K562 (cell line): ENCODE measurements at regions not wholly inside any gene's neighbourhood (a gene's known extent, or its start where the extent isn't known, plus 50 kb on each side); places are given as distances from the start of the nearest gene placed in this dataset.

Experiments used
- ATAC-seq: fragments of 200-7000 bp; cut with Tn5 transposase; 3 replicates; pipeline ENCODE4 v1.9.1; 2020; ENCODE audit warnings: moderate library complexity
- BruUV-seq: library from RNA; stranded (reverse); fragments of 400-500 nt; replicated peaks from 2 replicates; lab custom pipeline; 2021; lab: Mats Ljungman, UMichigan
- CTCF ChIA-PET: fragments of 300-600 bp; formaldehyde crosslinking; extraction: SDS; loops from one replicate; lab custom pipeline; 2021; ENCODE audit warnings: low intra/inter-chr PET ratio; lab: Yijun Ruan, JAX
- POLR2A ChIA-PET: fragments of 300-600, 350-650 bp; sonication (Branson Sonifier 250); formaldehyde crosslinking; extraction: SDS; loops from one replicate; lab custom pipeline; 2021; ENCODE audit warnings: antibody characterized with exemption, inconsistent platforms; lab: Yijun Ruan, JAX
- DNase-seq, 4 experiments: peaks; one replicate each; pipeline versions ENCODE4 v3.0.0 to v3.0.0-alpha.2; 2011 to 2018; ENCODE audit warnings: low spot score in 3 of 4, mixed read lengths in 3 of 4; ENCODE audit errors: extremely low read depth in 1 of 4
- FAIRE-seq: peaks from 2 replicates; lab custom pipeline; 2011; peaks lifted over from hg19 to GRCh38; lab: Jason Lieb, UNC
- H2AFZ ChIP-seq: 2 replicates; pipeline ENCODE4 v1.6.0; 2011; ENCODE audit warnings: low read depth, low read length, control low read depth, inconsistent platforms
- H3K27ac ChIP-seq: fragments of 200-600 bp; 3 replicates; pipeline ENCODE4 v1.8.0; 2011; ENCODE audit warnings: low read depth, mild to moderate bottlenecking, control low read depth, inconsistent platforms, low read length, moderate library complexity, mixed read lengths; ENCODE audit errors: extremely low read depth
- H3K27me3 ChIP-seq, 2 experiments: fragments of 300-600 bp in 1 of 2; 2 replicates in 1 of 2; 3 replicates in 1 of 2; pipeline versions ENCODE4 v1.6.0 to v1.8.0; 2011; ENCODE audit warnings: inconsistent platforms in 2 of 2, low read length in 2 of 2, mild to moderate bottlenecking in 1 of 2, mixed read lengths in 1 of 2, moderate library complexity in 1 of 2; ENCODE audit not compliant: control insufficient read depth in 2 of 2, insufficient read depth in 2 of 2
- H3K36me3 ChIP-seq: fragments of 300-600 bp; 3 replicates; pipeline ENCODE4 v1.8.0; 2011; ENCODE audit warnings: mild to moderate bottlenecking, low read length, inconsistent platforms; ENCODE audit not compliant: control insufficient read depth, insufficient read depth
- H3K4me1 ChIP-seq, 2 experiments: fragments of 200-600 bp in 1 of 2; replicated peaks in 1 of 2; 2 replicates in 1 of 2; 3 replicates in 1 of 2; pipeline versions ENCODE4 v1.5.1 to v1.8.0; 2011; ENCODE audit warnings: inconsistent platforms in 2 of 2, low read length in 2 of 2, mild to moderate bottlenecking in 1 of 2, mixed read lengths in 1 of 2, moderate library complexity in 1 of 2; ENCODE audit not compliant: control insufficient read depth in 2 of 2, insufficient read depth in 2 of 2
- H3K4me2 ChIP-seq: 2 replicates; pipeline ENCODE4 v1.6.1; 2011; ENCODE audit warnings: low read length, control low read depth, inconsistent platforms, mixed read lengths; ENCODE audit not compliant: insufficient read depth
- H3K4me3 ChIP-seq: fragments of 200-600 bp; sonication (generic), shearing (Covaris generic); 2 replicates; pipeline ENCODE4 v1.5.1; 2016; ENCODE audit warnings: control low read depth, inconsistent platforms
- H3K79me2 ChIP-seq: fragments of 200-600 bp; 3 replicates; pipeline ENCODE4 v1.8.0; 2011; ENCODE audit warnings: low read length, inconsistent platforms; ENCODE audit not compliant: control insufficient read depth, insufficient read depth
- H3K9ac ChIP-seq, 2 experiments: 2 replicates each; pipeline versions ENCODE4 v1.6.0 to v1.6.1; 2011; ENCODE audit warnings: low read depth in 2 of 2, low read length in 2 of 2, control low read depth in 1 of 2, inconsistent platforms in 1 of 2, mild to moderate bottlenecking in 1 of 2, mixed read lengths in 1 of 2; ENCODE audit not compliant: insufficient read depth in 1 of 2
- H3K9me1 ChIP-seq: one replicate; pipeline ENCODE4 v1.6.0; 2011; ENCODE audit warnings: inconsistent platforms, mild to moderate bottlenecking, low read length, moderate library complexity; ENCODE audit not compliant: control insufficient read depth, insufficient read depth
- H3K9me3 ChIP-seq: replicated peaks from 2 replicates; pipeline ENCODE4 v1.5.1; 2011; ENCODE audit warnings: low read depth, low read length, inconsistent platforms; ENCODE audit not compliant: control insufficient read depth, insufficient read depth
- H4K20me1 ChIP-seq: replicated peaks from 2 replicates; pipeline ENCODE4 v1.6.1; 2011; ENCODE audit warnings: low read length, inconsistent platforms, mixed read lengths; ENCODE audit not compliant: control insufficient read depth, insufficient read depth
- CEBPB ChIP-seq: fragments of 450-650 bp; IDR thresholded peaks from 2 replicates; pipeline ENCODE4 v1.6.1; 2016; ENCODE audit warnings: missing genetic modification characterization, missing compliant biosample characterization
- LEF1 ChIP-seq: fragments of 450-650 bp; IDR thresholded peaks from 2 replicates; pipeline ENCODE4 v1.6.1; 2016; ENCODE audit warnings: mild to moderate bottlenecking
- POLR2B ChIP-seq: fragments of 450-650 bp; IDR thresholded peaks from 2 replicates; pipeline ENCODE4 v1.6.1; 2018; ENCODE audit warnings: low read depth; ENCODE audit not compliant: partially characterized antibody
- RERE ChIP-seq: sonication (generic); formaldehyde crosslinking; IDR thresholded peaks from 2 replicates; pipeline ENCODE4 v1.8.0; 2023; ENCODE audit warnings: missing genetic modification reagents, mild to moderate bottlenecking, borderline replicate concordance
- SMARCB1 ChIP-seq: IDR thresholded peaks from 2 replicates; pipeline ENCODE4 v1.6.1; 2011; ENCODE audit warnings: improper control_type of control experiment, low read depth; ENCODE audit not compliant: insufficient read length
- SNIP1 ChIP-seq: fragments of 450-650 bp; IDR thresholded peaks from 2 replicates; pipeline ENCODE4 v1.7.1; 2017; ENCODE audit warnings: low read depth, mild to moderate bottlenecking
- TAF1 ChIP-seq: IDR thresholded peaks from 2 replicates; pipeline ENCODE4 v1.6.1; 2011; ENCODE audit warnings: mild to moderate bottlenecking, low read length, moderate library complexity; ENCODE audit not compliant: insufficient read depth, control insufficient read depth, severe bottlenecking; ENCODE audit errors: extremely low read depth
- ZEB2 ChIP-seq: fragments of 450-650 bp; IDR thresholded peaks from 2 replicates; pipeline ENCODE4 v1.6.1; 2016
- ZNF175 ChIP-seq: fragments of 200-800 bp; sonication (Bioruptor generic); IDR thresholded peaks from 2 replicates; pipeline ENCODE4 v1.6.1; 2016; ENCODE audit warnings: low read depth, mild to moderate bottlenecking, missing genetic modification characterization, missing compliant biosample characterization
- whole genome bisulfite sequencing: fragments of 100-300 bp; shearing (Covaris generic); methylation state at CpG from one replicate; pipeline ENCODE4 v1.1.6; 2016; ENCODE audit warnings: low coverage, mixed read lengths; ENCODE audit not compliant: insufficient coverage; ENCODE audit errors: missing lambda C conversion rate; 5-methylcytosine and 5-hydroxymethylcytosine counted together
- in situ Hi-C: fragments of 300-500 bp; cut with MboI; formaldehyde crosslinking; loops from 4 replicates; pipeline ENCODE4 v1.15.0; 2018; ENCODE audit warnings: inconsistent platforms, mixed read lengths
- intact Hi-C: fragments of 100-400 bp; cut with micrococcal nuclease; formaldehyde crosslinking; loops from 2 replicates; pipeline ENCODE4 v1.14.2; 2022
- TF ChIP-seq, protein P1 (sequence below): fragments of 250-450 bp; sonication (Bioruptor Pico); IDR thresholded peaks from 2 replicates; pipeline ENCODE4 v1.5.0; 2020; ENCODE audit warnings: mild to moderate bottlenecking
- TF ChIP-seq, protein P2 (sequence below): fragments of 250-450 bp; sonication (Bioruptor Pico); IDR thresholded peaks from 2 replicates; pipeline ENCODE4 v1.8.0; 2021; ENCODE audit warnings: moderate library complexity, mild to moderate bottlenecking, inconsistent platforms

DNA sequence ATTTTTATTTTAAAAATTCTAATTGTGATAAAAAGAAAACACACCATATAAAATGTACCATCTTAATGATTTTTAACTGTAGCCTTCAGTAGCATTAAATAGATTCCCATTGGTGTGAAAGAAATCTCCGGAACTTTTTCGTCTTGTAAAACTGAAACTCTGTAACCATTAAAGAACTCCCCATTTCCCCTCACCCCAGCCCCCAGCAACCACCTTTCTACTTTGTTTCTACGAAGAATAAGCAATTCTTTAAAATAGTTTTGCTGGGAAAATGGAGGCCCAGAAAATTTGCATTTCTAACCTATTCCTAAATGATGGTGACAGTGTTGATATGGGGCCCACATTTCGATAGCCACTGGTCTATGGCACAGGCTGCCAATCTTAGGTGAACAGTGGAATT is 305.4 kb upstream of the PFKP start (continued):
- TF ChIP-seq RERE (CRISPR knock-in tag) (no peak), POLR2B (no peak), ZEB2 (no peak)

DNA sequence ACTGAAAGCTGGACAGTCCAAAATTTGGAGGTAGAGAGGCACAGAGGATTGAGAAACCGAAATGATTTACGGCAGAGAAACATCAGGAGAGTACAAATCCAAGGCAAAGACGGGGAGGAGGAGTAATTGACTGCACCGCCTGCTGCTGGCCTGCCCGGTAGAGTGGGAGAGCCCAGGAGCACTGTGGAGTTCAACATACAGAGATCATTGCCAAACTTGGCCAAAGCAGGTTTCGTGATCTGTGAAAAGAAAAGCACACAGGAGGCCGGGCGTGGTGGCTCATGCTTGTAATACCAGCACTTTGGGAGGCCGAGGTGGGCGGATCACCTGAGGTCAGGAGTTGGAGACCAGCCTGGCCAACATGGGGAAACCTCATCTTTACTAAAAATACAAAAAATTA is 306.0 kb upstream of the PFKP start:
- CTCF ChIA-PET: no interaction called here
- Histone ChIP-seq H3K79me2 (no peaks in the 10 kb centered on the region), H3K4me3 (no peak overlapping the region), H3K27ac (no peak overlapping the region), H2AFZ (no peak overlapping the region), H3K9me1 (no peaks in the 10 kb centered on the region), H3K9me3 (no peaks in the 10 kb centered on the region), H3K4me1 (no peaks in the 10 kb centered on the region), H3K36me3 (no peaks in the 10 kb centered on the region), H4K20me1 (no peaks in the 10 kb centered on the region), H3K9ac (no peak overlapping the region), H3K4me2 (no peak overlapping the region), H3K27me3 (0 out of 5 replicates have a peak, but pooled peaks cover 0 to 10% of the 10 kb centered on the region in 2 experiments)
- POLR2A ChIA-PET: interaction anchor here (0.7 kb wide), 1 partner anchor 701 kb away, joined by 4 read pairs; no protein-coding TSS in a partner anchor
- ATAC-seq: no peak
- WGBS: 3% methylated on average over 10 of the region's 10 CpGs
- no peak for DNase-seq
- intact Hi-C loops (no loop called here), in situ Hi-C loops (no loop called here)
- TF ChIP-seq LEF1: no peak
- no peak for TF ChIP-seq SNIP1
- no peak for TF ChIP-seq ZNF175 (CRISPR knock-in tag)
- TF ChIP-seq CEBPB (tag): no peak
- TF ChIP-seq, protein P1, sequence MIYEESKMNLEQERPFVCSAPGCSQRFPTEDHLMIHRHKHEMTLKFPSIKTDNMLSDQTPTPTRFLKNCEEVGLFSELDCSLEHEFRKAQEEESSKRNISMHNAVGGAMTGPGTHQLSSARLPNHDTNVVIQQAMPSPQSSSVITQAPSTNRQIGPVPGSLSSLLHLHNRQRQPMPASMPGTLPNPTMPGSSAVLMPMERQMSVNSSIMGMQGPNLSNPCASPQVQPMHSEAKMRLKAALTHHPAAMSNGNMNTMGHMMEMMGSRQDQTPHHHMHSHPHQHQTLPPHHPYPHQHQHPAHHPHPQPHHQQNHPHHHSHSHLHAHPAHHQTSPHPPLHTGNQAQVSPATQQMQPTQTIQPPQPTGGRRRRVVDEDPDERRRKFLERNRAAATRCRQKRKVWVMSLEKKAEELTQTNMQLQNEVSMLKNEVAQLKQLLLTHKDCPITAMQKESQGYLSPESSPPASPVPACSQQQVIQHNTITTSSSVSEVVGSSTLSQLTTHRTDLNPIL (CRISPR knock-in tag): no peak
- TF ChIP-seq, protein P2, sequence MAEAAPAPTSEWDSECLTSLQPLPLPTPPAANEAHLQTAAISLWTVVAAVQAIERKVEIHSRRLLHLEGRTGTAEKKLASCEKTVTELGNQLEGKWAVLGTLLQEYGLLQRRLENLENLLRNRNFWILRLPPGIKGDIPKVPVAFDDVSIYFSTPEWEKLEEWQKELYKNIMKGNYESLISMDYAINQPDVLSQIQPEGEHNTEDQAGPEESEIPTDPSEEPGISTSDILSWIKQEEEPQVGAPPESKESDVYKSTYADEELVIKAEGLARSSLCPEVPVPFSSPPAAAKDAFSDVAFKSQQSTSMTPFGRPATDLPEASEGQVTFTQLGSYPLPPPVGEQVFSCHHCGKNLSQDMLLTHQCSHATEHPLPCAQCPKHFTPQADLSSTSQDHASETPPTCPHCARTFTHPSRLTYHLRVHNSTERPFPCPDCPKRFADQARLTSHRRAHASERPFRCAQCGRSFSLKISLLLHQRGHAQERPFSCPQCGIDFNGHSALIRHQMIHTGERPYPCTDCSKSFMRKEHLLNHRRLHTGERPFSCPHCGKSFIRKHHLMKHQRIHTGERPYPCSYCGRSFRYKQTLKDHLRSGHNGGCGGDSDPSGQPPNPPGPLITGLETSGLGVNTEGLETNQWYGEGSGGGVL (CRISPR knock-in tag): no peak
- TF ChIP-seq TAF1: no peak
- no peak for TF ChIP-seq SMARCB1
- no peak for FAIRE-seq
- no TSS peak for BruUV-seq
